Activated B cell treated with CpG ODN at 0.5 μM for 24 hours (primary cell): ENCODE measurements at regions not wholly inside any gene's neighbourhood (a gene's known extent, or its start where the extent isn't known, plus 50 kb on each side); places are given as distances from the start of the nearest gene placed in this dataset.

Source experiments
- ATAC-seq: fragments of 200-7000 bp; cut with Tn5 transposase; one replicate; pipeline ENCODE4 v1.10.0; 2021; ENCODE audit warnings: low read depth, mild to moderate bottlenecking, moderate library complexity
- CTCF ChIA-PET: fragments of 350-600 bp; sonication (Branson Sonifier 250); formaldehyde crosslinking; loops from one replicate; lab custom pipeline; 2021; ENCODE audit warnings: antibody characterized with exemption; lab: Charles Lee
- POLR2A ChIA-PET: fragments of 350-600 bp; sonication (Branson Sonifier 250); formaldehyde crosslinking; loops from one replicate; lab custom pipeline; 2021; ENCODE audit warnings: antibody characterized with exemption; lab: Charles Lee
- DNase-seq: peaks from one replicate; pipeline ENCODE4 v3.0.0; 2022
- H3K27ac Mint-ChIP-seq: one replicate; pipeline ENCODE4 v1.8.0; 2020; ENCODE audit warnings: mixed read lengths
- H3K27me3 Mint-ChIP-seq: one replicate; pipeline ENCODE4 v1.8.0; 2021; ENCODE audit warnings: mixed read lengths
- H3K36me3 Mint-ChIP-seq: one replicate; pipeline ENCODE4 v1.8.0; 2021; ENCODE audit warnings: low read depth, mixed read lengths
- H3K4me1 Mint-ChIP-seq: one replicate; pipeline ENCODE4 v1.8.0; 2021; ENCODE audit warnings: mixed read lengths
- H3K4me3 Mint-ChIP-seq: one replicate; pipeline ENCODE4 v1.8.0; 2020; ENCODE audit warnings: mild to moderate bottlenecking, mixed read lengths
- H3K9me3 Mint-ChIP-seq: one replicate; pipeline ENCODE4 v1.8.0; 2020; ENCODE audit warnings: mixed read lengths
- intact Hi-C: fragments of 100-400 bp; cut with micrococcal nuclease; formaldehyde crosslinking; loops from one replicate; pipeline ENCODE4 v1.15.1; 2024
- TF ChIP-seq, protein P1 (sequence below): fragments of 200-600 bp; IDR thresholded peaks from one replicate; pipeline ENCODE4 v1.8.0; 2022; ENCODE audit warnings: antibody characterized with exemption, mild to moderate bottlenecking

- TF ChIP-seq, protein P1, sequence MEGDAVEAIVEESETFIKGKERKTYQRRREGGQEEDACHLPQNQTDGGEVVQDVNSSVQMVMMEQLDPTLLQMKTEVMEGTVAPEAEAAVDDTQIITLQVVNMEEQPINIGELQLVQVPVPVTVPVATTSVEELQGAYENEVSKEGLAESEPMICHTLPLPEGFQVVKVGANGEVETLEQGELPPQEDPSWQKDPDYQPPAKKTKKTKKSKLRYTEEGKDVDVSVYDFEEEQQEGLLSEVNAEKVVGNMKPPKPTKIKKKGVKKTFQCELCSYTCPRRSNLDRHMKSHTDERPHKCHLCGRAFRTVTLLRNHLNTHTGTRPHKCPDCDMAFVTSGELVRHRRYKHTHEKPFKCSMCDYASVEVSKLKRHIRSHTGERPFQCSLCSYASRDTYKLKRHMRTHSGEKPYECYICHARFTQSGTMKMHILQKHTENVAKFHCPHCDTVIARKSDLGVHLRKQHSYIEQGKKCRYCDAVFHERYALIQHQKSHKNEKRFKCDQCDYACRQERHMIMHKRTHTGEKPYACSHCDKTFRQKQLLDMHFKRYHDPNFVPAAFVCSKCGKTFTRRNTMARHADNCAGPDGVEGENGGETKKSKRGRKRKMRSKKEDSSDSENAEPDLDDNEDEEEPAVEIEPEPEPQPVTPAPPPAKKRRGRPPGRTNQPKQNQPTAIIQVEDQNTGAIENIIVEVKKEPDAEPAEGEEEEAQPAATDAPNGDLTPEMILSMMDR, result no peak
These were observed 58.7 kb upstream of the BTRC start for GRCh38 chr10:101295261-101295660.

GRCh38 chr10:101297901-101298486 is 56.0 kb upstream of the BTRC start:
- CTCF ChIA-PET, result interaction anchor here (0.6 to 1.1 kb wide), 5 partner anchors 12 to 157 kb away, joined by 3 to 4 read pairs (median 3); no protein-coding TSS in a partner anchor
- Mint-ChIP-seq H3K27me3 (peaks cover 56% of the 10 kb centered on the region), H3K36me3 (no peaks in the 10 kb centered on the region), H3K27ac (no peak overlapping the region), H3K4me3 (no peak overlapping the region), H3K4me1 (peaks cover 3% of the 10 kb centered on the region), H3K9me3 (no peaks in the 10 kb centered on the region)
- ATAC-seq, result peak; percentile 80
- intact Hi-C loops, result loop anchor here (5.0 kb wide), 1 partner anchor 169 kb away; no protein-coding TSS in a partner anchor
- POLR2A ChIA-PET, result no interaction called here
- TF ChIP-seq, protein P1, result peak; percentile 71
- peak; percentile 54 for DNase-seq

More at GRCh38 chr10:101295261-101295660, 58.7 kb upstream of the BTRC start:
- Mint-ChIP-seq H3K4me3 (no peak overlapping the region), H3K36me3 (no peaks in the 10 kb centered on the region), H3K9me3 (no peaks in the 10 kb centered on the region), H3K27me3 (peaks cover 60% of the 10 kb centered on the region), H3K4me1 (peaks cover 14% of the 10 kb centered on the region), H3K27ac (no peak overlapping the region)
- CTCF ChIA-PET, result no interaction called here
- POLR2A ChIA-PET, result no interaction called here
- intact Hi-C loops, result loop anchor here (5.0 kb wide), 1 partner anchor 172 kb away; no protein-coding TSS in a partner anchor
- DNase-seq, result no peak
- no peak for ATAC-seq

- no peak overlapping the region for H3K4me3 Mint-ChIP-seq
- H3K36me3 Mint-ChIP-seq, result no peaks in the 10 kb centered on the region
- ATAC-seq (no peak), DNase-seq (no peak)
- TF ChIP-seq, protein P1, result no peak
- peaks cover 52% of the 10 kb centered on the region for H3K27me3 Mint-ChIP-seq
- H3K27ac Mint-ChIP-seq, result no peak overlapping the region
- POLR2A ChIA-PET, result no interaction called here
- CTCF ChIA-PET, result no interaction called here
- H3K4me1 Mint-ChIP-seq, result peaks cover 1% of the 10 kb centered on the region
- intact Hi-C loops, result loop anchor here (5.0 kb wide), 1 partner anchor 168 kb away; no protein-coding TSS in a partner anchor
- no peaks in the 10 kb centered on the region for H3K9me3 Mint-ChIP-seq
These were observed 54.8 kb upstream of the BTRC start for GRCh38 chr10:101299211-101299610.

- no peaks in the 10 kb centered on the region for H3K36me3 Mint-ChIP-seq
- no peak overlapping the region for H3K27ac Mint-ChIP-seq
- ATAC-seq, result no peak
- DNase-seq, result no peak
- ChIA-PET POLR2A (no interaction called here), CTCF (interaction anchor here (0.9 to 2.2 kb wide), 2 partner anchors 139 to 141 kb away, joined by 4 to 5 read pairs; no protein-coding TSS in a partner anchor)
- TF ChIP-seq, protein P1, result no peak
- H3K27me3 Mint-ChIP-seq, result peaks cover 53% of the 10 kb centered on the region
- no peaks in the 10 kb centered on the region for H3K9me3 Mint-ChIP-seq
- no peak overlapping the region for H3K4me3 Mint-ChIP-seq
- peaks cover 1% of the 10 kb centered on the region for H3K4me1 Mint-ChIP-seq
- intact Hi-C loops, result no loop called here
These were observed 52.7 kb upstream of the BTRC start for GRCh38 chr10:101301111-101301731.

DNA sequence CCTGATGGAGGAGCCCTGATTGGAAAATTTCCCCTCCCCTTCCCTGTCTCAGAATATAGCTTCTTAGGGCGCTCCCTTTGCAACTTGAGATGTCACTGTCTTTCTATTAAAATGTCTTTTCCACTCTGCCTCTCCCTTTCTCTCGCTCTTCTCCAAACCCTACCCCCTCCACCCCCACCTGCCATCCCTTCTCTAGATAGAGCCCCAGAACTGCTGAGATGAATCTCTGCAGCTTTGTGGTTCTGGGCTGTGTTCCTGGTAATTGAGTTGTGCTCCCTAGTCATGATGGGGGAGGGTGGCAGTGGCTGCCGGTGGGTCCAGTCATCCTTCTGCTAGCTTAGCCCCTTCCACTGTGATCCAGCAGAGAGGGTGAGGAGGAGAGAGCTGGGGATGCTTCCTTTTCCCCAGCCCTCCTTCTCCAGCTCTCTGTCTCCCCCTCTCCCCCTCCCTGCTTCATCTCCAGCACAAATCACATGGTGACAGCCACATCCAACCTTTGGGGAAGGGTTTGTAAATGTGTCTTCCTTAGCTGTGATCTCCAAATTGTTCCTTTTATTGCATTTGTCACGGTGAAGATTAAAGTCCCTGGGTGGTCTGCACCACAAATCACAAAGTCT is 50.8 kb upstream of the BTRC start:
- Mint-ChIP-seq H3K27ac (no peak overlapping the region), H3K9me3 (no peaks in the 10 kb centered on the region), H3K36me3 (no peaks in the 10 kb centered on the region), H3K4me1 (no peaks in the 10 kb centered on the region), H3K4me3 (no peak overlapping the region), H3K27me3 (peaks cover 58% of the 10 kb centered on the region)
- ChIA-PET POLR2A (no interaction called here), CTCF (interaction anchor here (1.6 kb wide), 1 partner anchor 13 kb away, joined by 3 read pairs; no protein-coding TSS in a partner anchor)
- TF ChIP-seq, protein P1, result no peak
- ATAC-seq (no peak), DNase-seq (no peak)
- intact Hi-C loops, result no loop called here
